GM12872 (cell line): ENCODE measurements at regions not wholly inside any gene's neighbourhood (a gene's known extent, or its start where the extent isn't known, plus 50 kb on each side); places are given as distances from the start of the nearest gene placed in this dataset.

ENCODE experiments used
- CTCF ChIP-seq: IDR thresholded peaks from 3 replicates; pipeline ENCODE4 v1.5.1; 2011; ENCODE audit warnings: low read depth, mild to moderate bottlenecking, low read length, moderate library complexity; ENCODE audit not compliant: insufficient read depth

- no peak for TF ChIP-seq CTCF
Observed at GRCh38 chr11:123284454-123284853, 89.4 kb upstream of the CLMP start.

GRCh38 chr11:123282597-123282996 lies 87.5 kb upstream of the CLMP start:
- no peak for TF ChIP-seq CTCF

- TF ChIP-seq CTCF = no peak
Observed at GRCh38 chr11:123273616-123274015, 78.6 kb upstream of the CLMP start.

GRCh38 chr11:123272565-123272964 lies 77.5 kb upstream of the CLMP start:
- no peak for TF ChIP-seq CTCF

GRCh38 chr11:123268156-123268555 lies 73.1 kb upstream of the CLMP start:
- TF ChIP-seq CTCF = no peak

- no peak for TF ChIP-seq CTCF
Observed at GRCh38 chr11:123265951-123266350, 70.9 kb upstream of the CLMP start.

GRCh38 chr11:123264431-123264780 lies 69.4 kb upstream of the CLMP start:
- TF ChIP-seq CTCF = no peak

GRCh38 chr11:123261345-123262106 lies 66.5 kb upstream of the CLMP start:
- peak; percentile 95 for TF ChIP-seq CTCF
